ENCODE measurements at regions not wholly inside any gene's neighbourhood (a gene's known extent, or its start where the extent isn't known, plus 50 kb on each side); places are given as distances from the start of the nearest gene placed in this dataset.

DNA sequence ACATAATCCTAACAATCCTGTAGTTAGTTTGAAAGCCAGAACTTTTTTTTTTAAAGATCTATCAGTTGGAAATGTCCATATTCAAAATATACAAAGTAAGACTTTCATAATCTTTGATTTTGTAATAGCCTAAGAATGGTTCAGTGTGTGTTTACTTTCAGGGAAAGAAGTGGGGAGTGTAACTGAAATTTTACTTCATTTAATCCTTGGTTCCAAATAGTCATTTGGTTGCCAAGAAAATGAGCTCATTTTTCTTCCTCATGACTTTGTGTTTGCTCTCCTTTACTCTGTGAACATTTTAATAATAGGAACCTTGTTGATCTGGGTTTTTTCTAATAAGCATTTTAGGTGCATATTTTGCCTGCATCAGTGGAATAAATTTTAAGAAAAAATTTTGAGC is 278.8 kb downstream of the SLITRK6 start:
- Histone ChIP-seq H3K56ac (ENCODE audit: extremely low read depth, insufficient read depth, low read length) (no peak overlapping the region), H2AK9ac (replicated peaks; ENCODE audit: low read depth, low read length, poor library complexity) (no peak overlapping the region), H4K5ac (ENCODE audit: low read depth, low read length) (no peak overlapping the region), H3K4me2 (ENCODE audit: low read depth, low read length) (no peak overlapping the region), H3K18ac (ENCODE audit: low read depth, low read length) (no peak overlapping the region), H3K36me3 (ENCODE audit: control insufficient read depth, insufficient read depth, low read length) (no peaks in the 10 kb centered on the region), H2AK5ac (ENCODE audit: low read depth, low read length) (no peak overlapping the region), H3K9me3 (ENCODE audit: control insufficient read depth, insufficient read depth, low read length) (no peaks in the 10 kb centered on the region), H2AFZ (replicated peaks; ENCODE audit: low read length, poor library complexity) (no peak overlapping the region), H2BK120ac (ENCODE audit: low read depth, low read length) (no peak overlapping the region), H4K91ac (ENCODE audit: insufficient read depth, low read depth, low read length) (no peak overlapping the region), H3K27me3 (ENCODE audit: control insufficient read depth, insufficient read depth, low read length) (no peaks in the 10 kb centered on the region), H3K4me3 (ENCODE audit: insufficient read depth, low read depth, low read length) (no peak overlapping the region), H2BK5ac (ENCODE audit: low read depth, low read length, poor library complexity, severe bottlenecking) (no peak overlapping the region), H4K8ac (ENCODE audit: low read depth in 2 of 2, low read length in 2 of 2) (no peak overlapping the region), H3K14ac (replicated peaks; ENCODE audit: low read depth, low read length) (no peak overlapping the region), H2BK15ac (ENCODE audit: low read depth, low read length) (no peak overlapping the region), H3K4me1 (ENCODE audit: control insufficient read depth, insufficient read depth, low read length) (no peaks in the 10 kb centered on the region; the same call in 1 of the 2 replicates), H3K23ac (ENCODE audit: low read depth, low read length) (no peak overlapping the region), H4K20me1 (ENCODE audit: insufficient read depth, low read length) (no peaks in the 10 kb centered on the region), H3K4ac (ENCODE audit: low read depth, low read length) (no peak overlapping the region), H3K9ac (ENCODE audit: low read depth, low read length) (no peak overlapping the region), H3K9me1 (ENCODE audit: insufficient read depth, low read length) (no peaks in the 10 kb centered on the region), H2BK20ac (ENCODE audit: low read depth, low read length) (no peak overlapping the region), H3K79me1 (ENCODE audit: low read depth in 1 of 2, low read length in 2 of 2) (no peaks in the 10 kb centered on the region), H3K27ac (ENCODE audit: insufficient read depth, low read length) (no peak overlapping the region)
- no TSS peak for BruUV-seq (replicated peaks)
- TF ChIP-seq CEBPB (IDR thresholded peaks at IDR 0.05; ENCODE audit: low read depth, low read length) (0 out of 2 replicates have a peak, but pooled peaks have one; percentile 7), CHD1 (IDR thresholded peaks at IDR 0.05; ENCODE audit: low read depth, low read length) (no peak)
- ChIA-PET CTCF (interaction anchor here (1.0 kb wide), 1 partner anchor 11 kb away, joined by 3 read pairs; no protein-coding TSS in a partner anchor), POLR2A (ENCODE audit: unreplicated experiment) (no interaction called here)
- dilution Hi-C loops (cut with HindIII; ENCODE audit: low sequenced_read_pairs, unreplicated experiment) = no loop called here
- DNase-seq (peak; percentile 79), ATAC-seq (ENCODE audit: low read depth) (peak; percentile 90)
- in situ Hi-C loops (cut with MboI; ENCODE audit: low sequenced_read_pairs) = no loop called here
- intact Hi-C loops (cut with micrococcal nuclease) = no loop called here

All from IMR-90 (cell line).